Skeletal muscle satellite cell (primary cell): ENCODE measurements at regions not wholly inside any gene's neighbourhood (a gene's known extent, or its start where the extent isn't known, plus 50 kb on each side); places are given as distances from the start of the nearest gene placed in this dataset.
"Not testable (repeated sequence)": the region's sequence is repeated elsewhere in the genome, so short reads cannot be mapped to it uniquely, and the experiment has no call there.

Source experiments
- H3K27me3 ChIP-seq: 2 replicates; pipeline ENCODE4 v1.7.0; 2013; ENCODE audit warnings: low read length; ENCODE audit not compliant: control insufficient read depth, insufficient read depth
- H3K36me3 ChIP-seq: 2 replicates; pipeline ENCODE4 v1.7.0; 2013; ENCODE audit warnings: mild to moderate bottlenecking, control low read depth, low read length; ENCODE audit not compliant: insufficient read depth
- H3K4me1 ChIP-seq: 2 replicates; pipeline ENCODE4 v1.7.0; 2013; ENCODE audit warnings: low read length; ENCODE audit not compliant: control insufficient read depth, insufficient read depth
- H3K4me2 ChIP-seq: 2 replicates; pipeline ENCODE4 v1.7.0; 2013; ENCODE audit warnings: mild to moderate bottlenecking, low read length
- H3K4me3 ChIP-seq: 2 replicates; pipeline ENCODE4 v1.7.0; 2013; ENCODE audit warnings: low read length
- H3K9ac ChIP-seq: 2 replicates; pipeline ENCODE4 v1.7.0; 2013; ENCODE audit warnings: mild to moderate bottlenecking, low read depth, low read length, moderate library complexity
- H3K9me3 ChIP-seq: replicated peaks from 2 replicates; pipeline ENCODE4 v1.7.0; 2013; ENCODE audit warnings: mild to moderate bottlenecking, control low read depth, low read length

- H3K27me3 ChIP-seq = peaks cover 33% of the 10 kb centered on the region
- no peaks in the 10 kb centered on the region for H3K4me1 ChIP-seq
- H3K4me2 ChIP-seq = no peak overlapping the region
- H3K9ac ChIP-seq = no peak overlapping the region
- H3K9me3 ChIP-seq = no peaks in the 10 kb centered on the region
- no peaks in the 10 kb centered on the region for H3K36me3 ChIP-seq
- no peak overlapping the region for H3K4me3 ChIP-seq
These were observed 86.4 kb downstream of the POLR2M start for GRCh38 chr15:57792724-57793449.

- Histone ChIP-seq H3K4me2 (no peak overlapping the region), H3K9me3 (no peaks in the 10 kb centered on the region), H3K4me1 (no peaks in the 10 kb centered on the region), H3K9ac (no peak overlapping the region), H3K27me3 (peaks cover 20% of the 10 kb centered on the region), H3K36me3 (no peaks in the 10 kb centered on the region), H3K4me3 (no peak overlapping the region)
These were observed 88.7 kb downstream of the POLR2M start for GRCh38 chr15:57795261-57795660.

GRCh38 chr15:57796146-57796545 lies 89.6 kb downstream of the POLR2M start:
- H3K4me2 ChIP-seq = no peak overlapping the region
- peaks cover 17% of the 10 kb centered on the region for H3K27me3 ChIP-seq
- no peaks in the 10 kb centered on the region for H3K36me3 ChIP-seq
- H3K4me3 ChIP-seq = no peak overlapping the region
- H3K4me1 ChIP-seq = no peaks in the 10 kb centered on the region
- no peak overlapping the region for H3K9ac ChIP-seq
- no peaks in the 10 kb centered on the region for H3K9me3 ChIP-seq

GRCh38 chr15:57797110-57797509 lies 90.6 kb downstream of the POLR2M start:
- Histone ChIP-seq H3K4me3 (no peak overlapping the region), H3K27me3 (peaks cover 11% of the 10 kb centered on the region), H3K9me3 (no peaks in the 10 kb centered on the region), H3K9ac (no peak overlapping the region), H3K36me3 (no peaks in the 10 kb centered on the region), H3K4me1 (no peaks in the 10 kb centered on the region), H3K4me2 (no peak overlapping the region)

GRCh38 chr15:57797568-57798267 lies 91.2 kb downstream of the POLR2M start:
- H3K36me3 ChIP-seq = no peaks in the 10 kb centered on the region
- H3K9ac ChIP-seq = no peak overlapping the region
- no peaks in the 10 kb centered on the region for H3K4me1 ChIP-seq
- no peak overlapping the region for H3K4me2 ChIP-seq
- H3K9me3 ChIP-seq = no peaks in the 10 kb centered on the region
- peaks cover 10% of the 10 kb centered on the region for H3K27me3 ChIP-seq
- no peak overlapping the region for H3K4me3 ChIP-seq

- H3K36me3 ChIP-seq = no peaks in the 10 kb centered on the region
- H3K9ac ChIP-seq = no peak overlapping the region
- no peak overlapping the region for H3K4me3 ChIP-seq
- H3K27me3 ChIP-seq = peaks cover 8% of the 10 kb centered on the region
- no peak overlapping the region for H3K4me2 ChIP-seq
- H3K4me1 ChIP-seq = no peaks in the 10 kb centered on the region
- H3K9me3 ChIP-seq = no peaks in the 10 kb centered on the region
These were observed 99.5 kb downstream of the POLR2M start for GRCh38 chr15:57806003-57806402.

GRCh38 chr15:57809285-57809684 lies 102.8 kb downstream of the POLR2M start:
- not testable (repeated sequence) for H3K4me3 ChIP-seq, H3K4me2 ChIP-seq, H3K36me3 ChIP-seq, H3K4me1 ChIP-seq, H3K27me3 ChIP-seq, H3K9me3 ChIP-seq, H3K9ac ChIP-seq

- Histone ChIP-seq H3K4me1 (peaks cover 8% of the 10 kb centered on the region), H3K4me3 (no peak overlapping the region), H3K9ac (no peak overlapping the region), H3K27me3 (peaks cover 15% of the 10 kb centered on the region), H3K4me2 (no peak overlapping the region), H3K36me3 (no peaks in the 10 kb centered on the region), H3K9me3 (no peaks in the 10 kb centered on the region)
These were observed 110.1 kb downstream of the POLR2M start for GRCh38 chr15:57816599-57816998.

- H3K36me3 ChIP-seq = no peaks in the 10 kb centered on the region
- H3K9ac ChIP-seq = no peak overlapping the region
- H3K9me3 ChIP-seq = no peaks in the 10 kb centered on the region
- no peak overlapping the region for H3K4me3 ChIP-seq
- peaks cover 8% of the 10 kb centered on the region for H3K4me1 ChIP-seq
- no peak overlapping the region for H3K4me2 ChIP-seq
- H3K27me3 ChIP-seq = peaks cover 15% of the 10 kb centered on the region
These were observed 113.1 kb downstream of the POLR2M start for GRCh38 chr15:57819646-57820045.

GRCh38 chr15:57820119-57820518 lies 113.6 kb downstream of the POLR2M start:
- no peak overlapping the region for H3K4me3 ChIP-seq
- H3K9me3 ChIP-seq = no peaks in the 10 kb centered on the region
- no peak overlapping the region for H3K9ac ChIP-seq
- H3K27me3 ChIP-seq = peaks cover 13% of the 10 kb centered on the region
- no peak overlapping the region for H3K4me2 ChIP-seq
- peaks cover 8% of the 10 kb centered on the region for H3K4me1 ChIP-seq
- no peaks in the 10 kb centered on the region for H3K36me3 ChIP-seq

GRCh38 chr15:57821826-57822225 lies 115.3 kb downstream of the POLR2M start:
- Histone ChIP-seq H3K4me3 (no peak overlapping the region), H3K4me2 (no peak overlapping the region), H3K36me3 (no peaks in the 10 kb centered on the region), H3K4me1 (peaks cover 8% of the 10 kb centered on the region), H3K27me3 (peaks cover 4% of the 10 kb centered on the region), H3K9me3 (no peaks in the 10 kb centered on the region), H3K9ac (no peak overlapping the region)
